Common myeloid progenitor, CD34-positive (primary cell): ENCODE measurements at regions not wholly inside any gene's neighbourhood (a gene's known extent, or its start where the extent isn't known, plus 50 kb on each side); places are given as distances from the start of the nearest gene placed in this dataset.
A peak's percentile ranks its signal among the peaks of the same experiment; 100 is the strongest.

Experiments
- CTCF ChIA-PET: fragments of 350-600 bp; sonication (Branson Sonifier 250); formaldehyde crosslinking; loops from one replicate; lab custom pipeline; 2021; ENCODE audit warnings: antibody characterized with exemption; lab: Charles Lee
- POLR2A ChIA-PET: fragments of 350-600 bp; sonication (Branson Sonifier 250); formaldehyde crosslinking; loops from one replicate; lab custom pipeline; 2021; ENCODE audit warnings: antibody characterized with exemption; lab: Charles Lee
- DNase-seq, 3 donors: peaks; one replicate each; pipeline versions ENCODE4 v3.0.0 to v3.0.0-alpha.2; 2013
- H3K27ac ChIP-seq, 2 experiments: 1 replicate in 1 of 2; 2 replicates in 1 of 2; pipeline ENCODE4 v1.7.0; 2013; ENCODE audit warnings: inconsistent platforms in 2 of 2, low read length in 2 of 2, mild to moderate bottlenecking in 2 of 2, low read depth in 1 of 2, moderate library complexity in 1 of 2; ENCODE audit not compliant: severe bottlenecking in 2 of 2, insufficient read depth in 1 of 2, poor library complexity in 1 of 2
- H3K27me3 ChIP-seq, 5 experiments: replicated peaks in 2 of 5; 1 replicate in 3 of 5; 2 replicates in 2 of 5; pipeline versions ENCODE4 v1.6.1 to v1.7.0; 2013; ENCODE audit warnings: low read length in 4 of 5, mild to moderate bottlenecking in 2 of 5, moderate library complexity in 2 of 5, inconsistent platforms in 1 of 5; ENCODE audit not compliant: insufficient read depth in 5 of 5, control insufficient read depth in 4 of 5
- H3K36me3 ChIP-seq, 4 experiments: 1 replicate in 2 of 4; 2 replicates in 2 of 4; pipeline versions ENCODE4 v1.6.1 to v1.7.0; 2013; ENCODE audit warnings: low read length in 3 of 4, control low read depth in 1 of 4, mild to moderate bottlenecking in 1 of 4; ENCODE audit not compliant: control insufficient read depth in 4 of 4, insufficient read depth in 4 of 4
- H3K4me1 ChIP-seq, 4 experiments: 1 replicate in 3 of 4; 2 replicates in 1 of 4; pipeline versions ENCODE4 v1.6.1 to v1.7.1; 2013; ENCODE audit warnings: low read length in 3 of 4, mild to moderate bottlenecking in 3 of 4, control low read depth in 1 of 4, inconsistent platforms in 1 of 4, moderate library complexity in 1 of 4; ENCODE audit not compliant: control insufficient read depth in 4 of 4, insufficient read depth in 4 of 4; ENCODE audit errors: control extremely low read depth in 1 of 4
- H3K4me3 ChIP-seq, 7 experiments: 1 replicate in 4 of 7; 2 replicates in 3 of 7; pipeline versions ENCODE4 v1.5.1 to v1.7.0; 2013; ENCODE audit warnings: mild to moderate bottlenecking in 7 of 7, low read length in 6 of 7, moderate library complexity in 6 of 7, inconsistent platforms in 2 of 7, low read depth in 2 of 7, control low read depth in 1 of 7; ENCODE audit not compliant: insufficient read depth in 4 of 7, control insufficient read depth in 1 of 7; ENCODE audit errors: extremely low read depth in 1 of 7
- H3K9me3 ChIP-seq, 5 experiments: 1 replicate in 4 of 5; 2 replicates in 1 of 5; pipeline versions ENCODE4 v1.6.1 to v1.7.1; 2013; ENCODE audit warnings: low read length in 4 of 5, mild to moderate bottlenecking in 2 of 5, inconsistent platforms in 1 of 5, low read depth in 1 of 5, moderate library complexity in 1 of 5; ENCODE audit not compliant: control insufficient read depth in 4 of 5, insufficient read depth in 2 of 5; ENCODE audit errors: control extremely low read depth in 1 of 5
- WGBS: methylation state at CpG from one replicate; pipeline ENCODE4 v1.1.5; 2013; ENCODE audit not compliant: insufficient coverage; 5-methylcytosine and 5-hydroxymethylcytosine counted together

- WGBS: 95% methylated on average over 6 of the region's 6 CpGs
- peaks cover 4 to 9% (median 7%) of the 10 kb centered on the region in 4 experiments for H3K36me3 ChIP-seq
- H3K27ac ChIP-seq: no peak overlapping the region
- no peaks in the 10 kb centered on the region for H3K9me3 ChIP-seq
- H3K4me1 ChIP-seq: peaks cover 0 to 27% (median 11%) of the 10 kb centered on the region in 4 experiments
- no peaks in the 10 kb centered on the region for H3K27me3 ChIP-seq
- DNase-seq: no peak
- ChIA-PET POLR2A (no interaction called here), CTCF (interaction anchor here (0.5 to 2.4 kb wide), 6 partner anchors 8 to 218 kb away, joined by 3 to 6 read pairs (median 4); no protein-coding TSS in a partner anchor)
- H3K4me3 ChIP-seq: no peak overlapping the region
These were observed 66.3 kb downstream of the ARHGAP35 start for GRCh38 chr19:46927106-46927505.

DNA sequence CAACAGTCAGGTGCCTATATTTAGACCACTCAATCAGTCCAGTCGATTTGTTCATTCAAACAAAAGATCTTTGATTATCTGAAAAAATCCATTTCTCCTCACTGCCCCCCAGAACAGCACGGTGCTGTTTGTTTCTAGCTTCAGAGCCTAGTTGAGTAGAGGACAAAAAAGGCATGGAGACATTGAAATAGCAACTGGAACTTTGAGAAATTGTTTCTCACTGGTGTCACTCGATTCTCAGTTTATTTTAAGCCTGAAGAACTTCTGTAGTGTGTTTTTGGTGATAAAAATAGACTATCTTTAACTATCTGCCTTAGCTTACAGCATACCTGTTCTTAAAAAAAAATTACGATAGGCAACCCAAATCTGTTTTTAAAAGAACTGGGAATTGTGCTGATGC is 67.1 kb downstream of the ARHGAP35 start:
- ChIA-PET CTCF (interaction anchor here (0.8 to 2.4 kb wide), 10 partner anchors 9 to 72 kb away, joined by 3 to 6 read pairs (median 4); no protein-coding TSS in a partner anchor), POLR2A (interaction anchor here (0.7 kb wide), 1 partner anchor 58 kb away, joined by 3 read pairs; no protein-coding TSS in a partner anchor)
- no peak overlapping the region for H3K27ac ChIP-seq
- DNase-seq: no peak
- peaks cover 0 to 27% (median 11%) of the 10 kb centered on the region in 4 experiments for H3K4me1 ChIP-seq
- no peaks in the 10 kb centered on the region for H3K27me3 ChIP-seq
- H3K9me3 ChIP-seq: no peaks in the 10 kb centered on the region
- 87% methylated on average over 3 of the region's 4 CpGs for WGBS
- no peak overlapping the region for H3K4me3 ChIP-seq
- peaks cover 0 to 8% (median 2%) of the 10 kb centered on the region in 4 experiments for H3K36me3 ChIP-seq

DNA sequence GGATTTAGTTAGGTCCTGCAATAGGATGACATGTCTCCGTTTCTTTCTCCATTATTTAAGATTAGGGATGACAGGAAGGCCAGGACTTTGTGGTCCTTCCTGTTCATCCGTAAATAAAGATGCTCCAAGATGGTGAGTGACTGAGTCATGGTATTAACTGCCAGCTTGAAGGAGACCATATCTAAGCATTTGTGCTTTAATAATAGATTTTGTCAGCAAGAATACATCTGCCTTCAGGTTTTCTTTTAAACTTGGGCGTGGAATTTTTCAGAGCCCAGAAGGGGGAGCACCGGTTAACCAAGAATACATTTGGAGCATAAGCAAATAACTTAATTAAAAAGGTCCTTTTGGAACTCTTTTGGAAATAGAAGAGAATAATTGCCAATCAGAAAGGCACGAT is 68.2 kb downstream of the ARHGAP35 start:
- WGBS: 100% methylated on average over 2 of the region's 5 CpGs
- no peak overlapping the region for H3K4me3 ChIP-seq
- no peaks in the 10 kb centered on the region for H3K27me3 ChIP-seq
- H3K27ac ChIP-seq: no peak overlapping the region
- H3K4me1 ChIP-seq: peaks cover 0 to 26% (median 11%) of the 10 kb centered on the region in 4 experiments
- no peaks in the 10 kb centered on the region for H3K9me3 ChIP-seq
- ChIA-PET POLR2A (no interaction called here), CTCF (interaction anchor here (0.8 to 2.4 kb wide), 7 partner anchors 10 to 94 kb away, joined by 3 to 6 read pairs (median 4); no protein-coding TSS in a partner anchor)
- peak in 2 of 3 donors; percentile 12 to 15 for DNase-seq
- H3K36me3 ChIP-seq: peaks cover 0 to 8% (median 2%) of the 10 kb centered on the region in 4 experiments

DNA sequence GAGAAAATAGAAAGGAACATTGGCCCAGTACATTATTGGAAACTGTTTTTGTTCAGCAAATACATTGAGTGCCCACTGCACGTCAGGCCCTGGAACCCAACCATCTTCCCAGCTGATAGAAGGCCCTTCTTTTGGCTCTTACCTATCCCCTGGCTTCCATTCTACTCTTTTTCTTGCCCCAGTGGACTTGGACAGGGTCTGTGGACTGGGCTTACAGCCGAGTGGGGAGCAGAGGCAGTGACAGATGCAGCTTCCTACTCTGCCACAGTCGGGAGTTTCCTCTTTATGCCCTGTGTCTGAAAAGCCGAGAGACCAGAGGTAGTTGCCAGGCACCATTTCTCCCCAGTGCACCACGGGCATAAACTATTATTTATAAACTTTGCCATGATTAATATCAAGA is 70.4 kb downstream of the ARHGAP35 start:
- H3K27ac ChIP-seq: no peak overlapping the region
- H3K4me3 ChIP-seq: no peak overlapping the region
- peaks cover 0 to 19% (median 9%) of the 10 kb centered on the region in 4 experiments for H3K4me1 ChIP-seq
- ChIA-PET CTCF (interaction anchor here (1.1 to 1.7 kb wide), 2 partner anchors 14 to 24 kb away, joined by 4 to 5 read pairs; no protein-coding TSS in a partner anchor), POLR2A (no interaction called here)
- no peaks in the 10 kb centered on the region for H3K9me3 ChIP-seq
- H3K36me3 ChIP-seq: peaks cover 0 to 4% (median 0%) of the 10 kb centered on the region in 4 experiments
- peak in 2 of 3 donors; percentile 40 to 47 for DNase-seq
- H3K27me3 ChIP-seq: no peaks in the 10 kb centered on the region
- 86% methylated on average over 1 of the region's 5 CpGs for WGBS

DNA sequence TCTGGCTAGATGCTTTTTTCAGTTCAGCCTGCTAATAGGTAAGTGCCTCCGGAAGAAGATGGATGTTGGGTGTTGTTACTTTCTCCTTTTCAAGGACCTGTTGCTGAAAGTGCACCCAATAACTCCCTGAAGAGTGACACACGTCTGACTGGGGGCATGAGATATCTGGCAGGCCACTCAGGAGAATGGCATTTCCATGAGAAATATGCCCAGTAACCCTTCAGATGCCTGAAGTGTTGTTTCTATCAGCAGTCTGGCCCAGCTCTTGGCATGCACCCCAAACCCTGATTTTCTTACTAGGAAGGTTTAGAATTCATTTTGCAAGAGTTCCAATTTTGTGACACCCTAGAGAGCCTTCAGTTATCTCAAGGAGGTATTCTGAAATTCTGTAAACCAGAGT is 71.5 kb downstream of the ARHGAP35 start:
- H3K27ac ChIP-seq: no peak overlapping the region
- CTCF ChIA-PET: interaction anchor here (1.0 to 1.7 kb wide), 3 partner anchors 10 to 13 kb away, joined by 4 to 5 read pairs (median 4); no protein-coding TSS in a partner anchor
- H3K4me3 ChIP-seq: no peak overlapping the region
- POLR2A ChIA-PET: no interaction called here
- 83% methylated on average over 1 of the region's 2 CpGs for WGBS
- H3K27me3 ChIP-seq: no peaks in the 10 kb centered on the region
- peaks cover under 1 to 5% (median 3%) of the 10 kb centered on the region in 4 experiments for H3K36me3 ChIP-seq
- H3K9me3 ChIP-seq: no peaks in the 10 kb centered on the region
- peaks cover 0 to 16% (median 9%) of the 10 kb centered on the region in 4 experiments for H3K4me1 ChIP-seq
- no peak for DNase-seq

DNA sequence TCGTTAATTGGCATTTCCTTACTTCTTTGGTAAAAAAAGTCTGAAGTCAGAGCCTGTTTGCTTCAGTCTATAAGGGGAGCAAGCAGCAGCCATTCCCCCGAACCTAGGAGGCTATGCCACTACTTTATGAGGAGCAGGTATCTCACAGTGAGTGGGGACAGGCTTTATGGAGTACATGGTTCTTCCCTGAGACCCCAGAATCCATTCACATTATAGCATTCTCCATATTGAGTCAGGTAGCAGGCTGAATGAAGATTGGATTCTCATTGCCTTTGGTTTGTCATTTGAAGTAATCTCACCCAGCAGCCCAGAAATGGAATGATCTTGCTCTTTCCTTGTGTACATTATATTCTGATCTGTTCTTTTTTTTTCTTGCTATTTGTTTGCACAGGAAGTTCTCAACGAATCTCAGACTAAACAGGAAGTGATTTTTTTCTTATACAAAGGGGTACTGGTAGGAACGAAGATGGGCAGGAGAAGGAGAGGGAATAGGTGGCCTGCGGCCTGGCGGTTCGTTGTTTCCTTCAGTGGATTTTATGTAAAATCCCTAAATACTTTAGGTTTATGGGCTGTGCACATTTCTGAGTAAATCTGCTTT is 74.4 kb downstream of the ARHGAP35 start:
- ChIA-PET CTCF (no interaction called here), POLR2A (no interaction called here)
- Histone ChIP-seq H3K9me3 (no peaks in the 10 kb centered on the region), H3K27me3 (no peaks in the 10 kb centered on the region), H3K27ac (no peak overlapping the region), H3K4me1 (peaks cover 0 to 14% (median 9%) of the 10 kb centered on the region in 4 experiments), H3K4me3 (no peak overlapping the region), H3K36me3 (peaks cover 2 to 21% (median 11%) of the 10 kb centered on the region in 4 experiments)
- 70% methylated on average over 2 of the region's 7 CpGs for WGBS
- peak in 1 of 3 donors; percentile 8 for DNase-seq
